HCT116 (cell line): ENCODE measurements at regions not wholly inside any gene's neighbourhood (a gene's known extent, or its start where the extent isn't known, plus 50 kb on each side); places are given as distances from the start of the nearest gene placed in this dataset.

Experiments used
- ATAC-seq: fragments of 200-7000 bp; cut with Tn5 transposase; 2 replicates; pipeline ENCODE4 v1.9.1; 2020; ENCODE audit warnings: mild to moderate bottlenecking, moderate library complexity
- BruUV-seq: library from RNA; stranded (reverse); fragments of 400-500 nt; replicated peaks from 2 replicates; lab custom pipeline; 2021; lab: Mats Ljungman, UMichigan
- CTCF ChIA-PET: fragments of 300-600 bp; sonication (Branson Sonifier 250); formaldehyde crosslinking; loops from one replicate; lab custom pipeline; 2021; ENCODE audit warnings: antibody characterized with exemption; lab: Charles Lee
- POLR2A ChIA-PET: fragments of 300-600, 350-600 bp; sonication (Branson Sonifier 250); formaldehyde crosslinking; loops from one replicate; lab custom pipeline; 2021; ENCODE audit warnings: antibody characterized with exemption; lab: Charles Lee
- RAD21 ChIA-PET, 2 experiments: fragments of 300-600 bp; sonication (Branson Sonifier 250); formaldehyde crosslinking; loops; one replicate each; lab custom pipeline; 2023; ENCODE audit warnings: low total read pairs in 2 of 2; ENCODE audit not compliant: uncharacterized antibody in 2 of 2, unreplicated experiment in 2 of 2, low non-redundant PET in 1 of 2; lab: Charles Lee
- DNase-seq: peaks from one replicate; pipeline ENCODE4 v3.0.0-alpha.2; 2010; ENCODE audit warnings: low read depth, low spot score
- H2AFZ ChIP-seq: fragments of 200-600 bp; shearing (Covaris generic), sonication (generic); 2 replicates; pipeline ENCODE4 v1.6.1; 2017; ENCODE audit warnings: low read depth, mixed run types, mixed read lengths, antibody characterized with exemption, low read length; ENCODE audit not compliant: poor library complexity, severe bottlenecking
- H3K27ac ChIP-seq: 2 replicates; pipeline ENCODE4 v1.5.1; 2012; ENCODE audit warnings: low read depth, low read length
- H3K27me3 ChIP-seq: fragments of 200-600 bp; sonication (generic); 2 replicates; pipeline ENCODE4 v1.6.1; 2016; ENCODE audit warnings: mixed run types, low read length, mixed read lengths; ENCODE audit not compliant: insufficient read depth
- H3K36me3 ChIP-seq, 2 experiments: fragments of 200-500 bp in 1 of 2; fragments of 200-600 bp in 1 of 2; sonication (Bioruptor generic) in 1 of 2; sonication (generic) in 1 of 2; 2 replicates each; pipeline versions ENCODE4 v1.5.1 to v1.6.1; 2014 to 2016; ENCODE audit warnings: low read length in 2 of 2, inconsistent platforms in 1 of 2, mixed read lengths in 1 of 2, mixed run types in 1 of 2; ENCODE audit not compliant: insufficient read depth in 2 of 2, control insufficient read depth in 1 of 2
- H3K4me1 ChIP-seq, 2 experiments: fragments of 200-600 bp in 1 of 2; sonication (generic) in 1 of 2; 2 replicates each; pipeline versions ENCODE4 v1.5.1 to v1.6.1; 2012 to 2017; ENCODE audit warnings: low read length in 2 of 2, inconsistent platforms in 1 of 2, mild to moderate bottlenecking in 1 of 2, mixed read lengths in 1 of 2, mixed run types in 1 of 2, moderate library complexity in 1 of 2; ENCODE audit not compliant: insufficient read depth in 2 of 2, control insufficient read depth in 1 of 2
- H3K4me2 ChIP-seq: fragments of 200-600 bp; sonication (generic); 2 replicates; pipeline ENCODE4 v1.6.1; 2017; ENCODE audit warnings: mixed run types, low read length, mixed read lengths
- H3K4me3 ChIP-seq, 2 experiments: fragments of 200-600 bp in 1 of 2; sonication (generic) in 1 of 2; replicated peaks in 1 of 2; 2 replicates each; pipeline ENCODE4 v1.5.1; 2011 to 2016; ENCODE audit warnings: low read length in 2 of 2, control low read depth in 1 of 2, low read depth in 1 of 2, mild to moderate bottlenecking in 1 of 2, mixed read lengths in 1 of 2, mixed run types in 1 of 2
- H3K79me2 ChIP-seq: fragments of 200-600 bp; sonication (generic); 2 replicates; pipeline ENCODE4 v1.6.1; 2017; ENCODE audit warnings: mild to moderate bottlenecking, mixed run types, low read length, moderate library complexity, mixed read lengths; ENCODE audit not compliant: insufficient read depth
- H3K9ac ChIP-seq: fragments of 200-600 bp; sonication (generic); 2 replicates; pipeline ENCODE4 v1.6.1; 2016; ENCODE audit warnings: low read length, mixed read lengths
- H3K9me2 ChIP-seq: fragments of 200-600 bp; sonication (generic), shearing (Covaris generic); 2 replicates; pipeline ENCODE4 v1.6.1; 2017; ENCODE audit warnings: mixed run types, mild to moderate bottlenecking, moderate library complexity; ENCODE audit not compliant: insufficient read depth
- H3K9me3 ChIP-seq, 2 experiments: fragments of 200-500 bp in 1 of 2; fragments of 200-600 bp in 1 of 2; sonication (Bioruptor generic) in 1 of 2; sonication (generic) in 1 of 2; 2 replicates each; pipeline ENCODE4 v1.6.1; 2014 to 2017; ENCODE audit warnings: low read length in 2 of 2, mixed read lengths in 2 of 2, inconsistent platforms in 1 of 2, low read depth in 1 of 2, mild to moderate bottlenecking in 1 of 2, mixed run types in 1 of 2, moderate library complexity in 1 of 2; ENCODE audit not compliant: control insufficient read depth in 1 of 2, insufficient read depth in 1 of 2
- H4K20me1 ChIP-seq: fragments of 200-600 bp; sonication (generic), shearing (Covaris generic); 2 replicates; pipeline ENCODE4 v1.6.1; 2017; ENCODE audit warnings: mixed run types, mild to moderate bottlenecking, moderate library complexity; ENCODE audit not compliant: insufficient read depth
- ATF3 ChIP-seq: IDR thresholded peaks from 2 replicates; pipeline ENCODE4 v1.6.1; 2012
- CBX3 ChIP-seq: IDR thresholded peaks from 2 replicates; pipeline ENCODE4 v1.6.1; 2012; ENCODE audit warnings: low read depth
- CEBPB ChIP-seq: IDR thresholded peaks from 2 replicates; pipeline ENCODE4 v1.6.1; 2012; ENCODE audit warnings: low read depth
- CTCF ChIP-seq, 3 experiments: fragments of 200-600 bp in 1 of 3; sonication (generic) in 1 of 3; IDR thresholded peaks in 2 of 3; conservative IDR thresholded peaks in 1 of 3; 2 replicates each; pipeline ENCODE4 v1.5.1; 2012 to 2017; ENCODE audit warnings: low read depth in 2 of 3, low read length in 2 of 3, antibody characterized with exemption in 1 of 3, borderline replicate concordance in 1 of 3, control low read depth in 1 of 3, mild to moderate bottlenecking in 1 of 3, mixed read lengths in 1 of 3, mixed run types in 1 of 3, moderate library complexity in 1 of 3; ENCODE audit not compliant: insufficient read depth in 1 of 3
- EGR1 ChIP-seq: IDR thresholded peaks from 2 replicates; pipeline ENCODE4 v1.6.1; 2012; ENCODE audit warnings: low read depth
- ELF1 ChIP-seq: IDR thresholded peaks from 2 replicates; pipeline ENCODE4 v1.6.1; 2012; ENCODE audit warnings: low read depth, borderline replicate concordance
- EZH2phosphoT487 ChIP-seq: fragments of 200-600 bp; IDR thresholded peaks from 2 replicates; pipeline ENCODE4 v1.6.1; 2018; ENCODE audit warnings: antibody characterized with exemption, borderline replicate concordance
- FOSL1 ChIP-seq: IDR thresholded peaks from 2 replicates; pipeline ENCODE4 v1.6.1; 2012; ENCODE audit warnings: low read depth
- MAX ChIP-seq: IDR thresholded peaks from 2 replicates; pipeline ENCODE4 v1.6.1; 2012
- POLR2AphosphoS5 ChIP-seq: IDR thresholded peaks from 2 replicates; pipeline ENCODE4 v1.6.1; 2011; ENCODE audit warnings: mild to moderate bottlenecking, low read depth, low read length, moderate library complexity
- REST ChIP-seq: IDR thresholded peaks from 2 replicates; pipeline ENCODE4 v1.6.1; 2012; ENCODE audit warnings: low read depth
- SP1 ChIP-seq: IDR thresholded peaks from 2 replicates; pipeline ENCODE4 v1.6.1; 2012; ENCODE audit warnings: low read depth
- SRF ChIP-seq: IDR thresholded peaks from 2 replicates; pipeline ENCODE4 v1.6.1; 2012; ENCODE audit warnings: low read depth
- TCF7L2 ChIP-seq: IDR thresholded peaks from 2 replicates; pipeline ENCODE4 v1.7.0; 2011; ENCODE audit warnings: borderline replicate concordance, inconsistent platforms; ENCODE audit not compliant: insufficient read depth, insufficient read length; ENCODE audit errors: extremely low read depth
- YY1 ChIP-seq: IDR thresholded peaks from 2 replicates; pipeline ENCODE4 v1.6.1; 2011; ENCODE audit warnings: low read length, low read depth, moderate library complexity, mild to moderate bottlenecking; ENCODE audit not compliant: insufficient replicate concordance; ENCODE audit errors: extremely low read depth
- ZBTB33 ChIP-seq: IDR thresholded peaks from 2 replicates; pipeline ENCODE4 v1.6.1; 2011; ENCODE audit warnings: mild to moderate bottlenecking, low read length, moderate library complexity; ENCODE audit not compliant: insufficient replicate concordance; ENCODE audit errors: extremely low read depth
- ZFX ChIP-seq: fragments of 450-650 bp; IDR thresholded peaks from 2 replicates; pipeline ENCODE4 v1.6.1; 2017
- ZNF274 ChIP-seq: fragments of 200-500 bp; sonication (Bioruptor generic); IDR thresholded peaks from 2 replicates; pipeline ENCODE4 v1.6.1; 2014; ENCODE audit warnings: mild to moderate bottlenecking, low read depth, low read length, inconsistent platforms
- intact Hi-C: fragments of 100-400 bp; cut with micrococcal nuclease; formaldehyde crosslinking; loops from 2 replicates; pipeline ENCODE4 v1.10.0; 2022

DNA sequence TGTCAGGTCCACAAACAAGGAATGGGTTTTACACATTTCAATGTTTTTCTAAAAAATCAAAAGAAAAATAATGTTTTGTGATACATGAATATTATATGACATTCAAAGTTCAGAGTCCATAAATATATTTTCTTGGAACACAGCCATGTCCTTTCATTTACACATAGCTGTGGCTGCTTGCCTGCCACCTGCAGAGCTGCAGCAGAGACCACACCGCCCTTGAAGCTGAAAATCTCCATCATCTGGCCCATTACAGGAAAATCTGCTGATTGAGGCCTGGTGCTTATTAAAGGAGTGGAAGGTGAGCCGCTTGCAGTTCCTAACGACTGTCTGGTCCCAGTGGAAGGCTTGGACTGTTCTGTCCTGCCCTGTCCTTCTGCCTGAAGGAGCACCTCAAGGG lies 232.6 kb upstream of the ADAMTS16 start:
- no peak for TF ChIP-seq CTCF (IDR thresholded peaks at IDR 0.05 in 2 of 3, conservative IDR thresholded peaks at IDR 0.05 in 1 of 3; ENCODE audit: borderline replicate concordance in 1 of 3, insufficient read depth in 1 of 3, low read depth in 2 of 3, low read length in 2 of 3)
- no peak for TF ChIP-seq ELF1
- TF ChIP-seq CBX3: no peak
- no peak for TF ChIP-seq ATF3
- TF ChIP-seq REST: no peak
- TF ChIP-seq EZH2phosphoT487: no peak
- TF ChIP-seq ZBTB33: no peak
- no peak for TF ChIP-seq SP1
- no peak for TF ChIP-seq TCF7L2
- no peak for TF ChIP-seq MAX
- no peak for TF ChIP-seq CEBPB
- no peak for TF ChIP-seq YY1
- no peak for TF ChIP-seq POLR2AphosphoS5
- TF ChIP-seq EGR1: no peak
- no peak for TF ChIP-seq SRF
- TF ChIP-seq ZFX: no peak
- TF ChIP-seq ZNF274: no peak
- TF ChIP-seq FOSL1: no peak
- TF ChIP-seq, all 23 proteins: peak for 0
- no peaks in the 10 kb centered on the region for H4K20me1 ChIP-seq
- no peak overlapping the region for H3K9ac ChIP-seq
- no peaks in the 10 kb centered on the region for H3K4me1 ChIP-seq
- DNase-seq (no peak), ATAC-seq (no peak)
- no peak overlapping the region for H3K4me2 ChIP-seq
- H3K27ac ChIP-seq: no peak overlapping the region
- H3K36me3 ChIP-seq: no peaks in the 10 kb centered on the region
- H2AFZ ChIP-seq: no peak overlapping the region
- ChIA-PET POLR2A (no interaction called here), CTCF (no interaction called here), RAD21 (no interaction called here)
- H3K9me2 ChIP-seq: no peaks in the 10 kb centered on the region
- no peak overlapping the region for H3K4me3 ChIP-seq
- H3K79me2 ChIP-seq: no peaks in the 10 kb centered on the region
- 0 out of 2 replicates have a peak, but pooled peaks cover 2% of the 10 kb centered on the region for H3K27me3 ChIP-seq
- BruUV-seq: no TSS peak
- intact Hi-C loops: no loop called here
- H3K9me3 ChIP-seq: no peaks in the 10 kb centered on the region
